WTC11 (cell line): ENCODE measurements at regions not wholly inside any gene's neighbourhood (a gene's known extent, or its start where the extent isn't known, plus 50 kb on each side); places are given as distances from the start of the nearest gene placed in this dataset.
"Not testable (repeated sequence)": the region's sequence is repeated elsewhere in the genome, so short reads cannot be mapped to it uniquely, and the experiment has no call there.

Experiments
- ATAC-seq: fragments of 200-7000 bp; cut with Tn5 transposase; 2 replicates; pipeline ENCODE4 v1.10.0; 2021; ENCODE audit warnings: mild to moderate bottlenecking, moderate library complexity
- CTCF ChIA-PET: fragments of 300-600 bp; sonication (Branson Sonifier 250); formaldehyde crosslinking; loops from one replicate; lab custom pipeline; 2021; ENCODE audit warnings: antibody characterized with exemption; lab: Charles Lee
- POLR2A ChIA-PET: fragments of 350-600 bp; sonication (Branson Sonifier 250); formaldehyde crosslinking; loops from one replicate; lab custom pipeline; 2021; ENCODE audit warnings: antibody characterized with exemption; lab: Charles Lee
- DNase-seq: peaks from one replicate; pipeline ENCODE4 v3.0.0; 2021; ENCODE audit warnings: low spot score
- H3K27ac Mint-ChIP-seq: 2 replicates; pipeline ENCODE4 v1.8.0; 2021; ENCODE audit warnings: mixed read lengths
- H3K27me3 Mint-ChIP-seq: 2 replicates; pipeline ENCODE4 v1.8.0; 2021; ENCODE audit warnings: low read depth, mild to moderate bottlenecking, moderate library complexity, mixed read lengths
- H3K36me3 Mint-ChIP-seq: 2 replicates; pipeline ENCODE4 v1.8.0; 2021; ENCODE audit warnings: mixed read lengths
- H3K4me1 Mint-ChIP-seq: 2 replicates; pipeline ENCODE4 v1.8.0; 2022; ENCODE audit warnings: mixed read lengths
- H3K4me3 Mint-ChIP-seq: 2 replicates; pipeline ENCODE4 v1.8.0; 2021; ENCODE audit warnings: mild to moderate bottlenecking, moderate library complexity, mixed read lengths
- H3K9me3 Mint-ChIP-seq: 2 replicates; pipeline ENCODE4 v1.8.0; 2021; ENCODE audit warnings: mixed read lengths
- AR ChIP-seq: fragments of 250-450 bp; sonication (Bioruptor Pico); IDR thresholded peaks from 2 replicates; pipeline ENCODE4 v1.9.0; 2021; ENCODE audit warnings: mild to moderate bottlenecking
- ATF1 ChIP-seq: sonication (generic); formaldehyde crosslinking; IDR thresholded peaks from 2 replicates; pipeline ENCODE4 v1.8.1; 2023; ENCODE audit warnings: mild to moderate bottlenecking, moderate library complexity, missing genetic modification reagents
- ATF6 ChIP-seq: sonication (generic); formaldehyde crosslinking; IDR thresholded peaks from 2 replicates; pipeline ENCODE4 v1.8.1; 2023; ENCODE audit warnings: mild to moderate bottlenecking, missing genetic modification reagents
- CBFB ChIP-seq: sonication (generic); formaldehyde crosslinking; IDR thresholded peaks from 2 replicates; pipeline ENCODE4 v1.8.1; 2022; ENCODE audit warnings: mild to moderate bottlenecking, low read depth, missing genetic modification reagents
- EMX1 ChIP-seq: fragments of 250-450 bp; sonication (Bioruptor Pico); IDR thresholded peaks from 2 replicates; pipeline ENCODE4 v1.8.0; 2021; ENCODE audit warnings: mild to moderate bottlenecking
- ETV6 ChIP-seq: sonication (generic); formaldehyde crosslinking; IDR thresholded peaks from 2 replicates; pipeline ENCODE4 v1.8.1; 2022; ENCODE audit warnings: mild to moderate bottlenecking, missing genetic modification reagents
- FOXJ3 ChIP-seq: sonication (generic); formaldehyde crosslinking; IDR thresholded peaks from 2 replicates; pipeline ENCODE4 v1.9.0; 2021; ENCODE audit warnings: missing genetic modification reagents, mild to moderate bottlenecking, borderline replicate concordance
- GTF2I ChIP-seq: fragments of 250-450 bp; sonication (Bioruptor Pico); conservative IDR thresholded peaks from 2 replicates; pipeline ENCODE4 v1.4.0; 2021; ENCODE audit warnings: mild to moderate bottlenecking
- HMGXB4 ChIP-seq: sonication (generic); formaldehyde crosslinking; IDR thresholded peaks from 2 replicates; pipeline ENCODE4 v1.8.1; 2023; ENCODE audit warnings: mild to moderate bottlenecking, moderate library complexity, missing genetic modification reagents
- IRF2 ChIP-seq: sonication (generic); formaldehyde crosslinking; IDR thresholded peaks from 2 replicates; pipeline ENCODE4 v1.8.0; 2022; ENCODE audit warnings: low read depth, missing genetic modification reagents, borderline replicate concordance
- MLX ChIP-seq: sonication (generic); formaldehyde crosslinking; IDR thresholded peaks from 2 replicates; pipeline ENCODE4 v1.8.1; 2023; ENCODE audit warnings: mild to moderate bottlenecking, missing genetic modification reagents, moderate library complexity
- MXD4 ChIP-seq: fragments of 250-450 bp; sonication (Bioruptor Pico); IDR thresholded peaks from 2 replicates; pipeline ENCODE4 v1.8.0; 2021; ENCODE audit warnings: mild to moderate bottlenecking, moderate library complexity, borderline replicate concordance
- PREB ChIP-seq: sonication (generic); formaldehyde crosslinking; IDR thresholded peaks from 2 replicates; pipeline ENCODE4 v1.8.1; 2022; ENCODE audit warnings: mild to moderate bottlenecking, missing genetic modification reagents, moderate library complexity, borderline replicate concordance
- PRRX2 ChIP-seq: fragments of 250-450 bp; sonication (Bioruptor Pico); IDR thresholded peaks from 2 replicates; pipeline ENCODE4 v1.8.0; 2021; ENCODE audit warnings: mild to moderate bottlenecking
- USF1 ChIP-seq: sonication (generic); formaldehyde crosslinking; IDR thresholded peaks from 2 replicates; pipeline ENCODE4 v1.8.0; 2022; ENCODE audit warnings: mild to moderate bottlenecking, missing genetic modification reagents
- ZBTB21 ChIP-seq: sonication (generic); formaldehyde crosslinking; IDR thresholded peaks from 2 replicates; pipeline ENCODE4 v1.8.1; 2023; ENCODE audit warnings: mild to moderate bottlenecking, missing genetic modification reagents, borderline replicate concordance
- ZMAT4 ChIP-seq: fragments of 250-450 bp; sonication (Bioruptor Pico); IDR thresholded peaks from 2 replicates; pipeline ENCODE4 v1.9.0; 2021; ENCODE audit warnings: mild to moderate bottlenecking
- ZNF138 ChIP-seq: sonication (generic); formaldehyde crosslinking; conservative IDR thresholded peaks from 2 replicates; pipeline ENCODE4 v1.8.1; 2022; ENCODE audit warnings: mild to moderate bottlenecking, moderate library complexity, missing genetic modification reagents
- ZNF317 ChIP-seq: sonication (generic); formaldehyde crosslinking; IDR thresholded peaks from 2 replicates; pipeline ENCODE4 v1.8.1; 2023; ENCODE audit warnings: low read depth, mild to moderate bottlenecking, moderate library complexity, missing genetic modification reagents, borderline replicate concordance
- ZNF425 ChIP-seq: fragments of 250-450 bp; sonication (Bioruptor Pico); conservative IDR thresholded peaks from 2 replicates; pipeline ENCODE4 v1.9.0; 2021; ENCODE audit warnings: mild to moderate bottlenecking
- ZNF671 ChIP-seq: fragments of 250-450 bp; sonication (Bioruptor Pico); IDR thresholded peaks from 2 replicates; pipeline ENCODE4 v1.8.0; 2021; ENCODE audit warnings: mild to moderate bottlenecking

- H3K4me3 Mint-ChIP-seq = no peak overlapping the region
- H3K36me3 Mint-ChIP-seq = no peaks in the 10 kb centered on the region
- H3K27ac Mint-ChIP-seq = no peak overlapping the region
- DNase-seq (no peak), ATAC-seq (no peak)
- TF ChIP-seq GTF2I = no peak
- TF ChIP-seq USF1 = no peak
- no peak for TF ChIP-seq ZNF671 (CRISPR knock-in tag)
- TF ChIP-seq AR (CRISPR knock-in tag) = no peak
- no peak for TF ChIP-seq ATF6 (CRISPR knock-in tag)
- TF ChIP-seq ZNF425 (CRISPR knock-in tag) = no peak
- no peak for TF ChIP-seq ZNF317 (CRISPR knock-in tag)
- ChIA-PET POLR2A (no interaction called here), CTCF (interaction anchor here (0.8 kb wide), 1 partner anchor 42 kb away, joined by 3 read pairs; no protein-coding TSS in a partner anchor)
- H3K27me3 Mint-ChIP-seq = peaks cover 47% of the 10 kb centered on the region
- H3K4me1 Mint-ChIP-seq = peaks cover 37% of the 10 kb centered on the region
- no peaks in the 10 kb centered on the region for H3K9me3 Mint-ChIP-seq
These were observed 51.2 kb upstream of the LBX1 start for GRCh38 chr10:101280511-101280910.

- DNase-seq, H3K27ac Mint-ChIP-seq, POLR2A ChIA-PET, H3K36me3 Mint-ChIP-seq, ATAC-seq, H3K4me3 Mint-ChIP-seq, H3K9me3 Mint-ChIP-seq: not testable (repeated sequence)
- Mint-ChIP-seq H3K4me1 (peaks cover 39% of the 10 kb centered on the region), H3K27me3 (peaks cover 48% of the 10 kb centered on the region)
- CTCF ChIA-PET = interaction anchor here (0.8 to 1.7 kb wide), 2 partner anchors 11 to 42 kb away, joined by 3 to 4 read pairs; no protein-coding TSS in a partner anchor
These were observed 51.7 kb upstream of the LBX1 start for GRCh38 chr10:101280921-101281320.

GRCh38 chr10:101282947-101283346 lies 53.7 kb upstream of the LBX1 start:
- no peak for DNase-seq
- TF ChIP-seq EMX1 (CRISPR knock-in tag) (no peak), MLX (CRISPR knock-in tag) (no peak), PRRX2 (CRISPR knock-in tag) (no peak), ZMAT4 (CRISPR knock-in tag) (no peak), HMGXB4 (CRISPR knock-in tag) (no peak), ATF1 (CRISPR knock-in tag) (no peak), IRF2 (no peak), ZNF138 (no peak), ZBTB21 (CRISPR knock-in tag) (no peak), FOXJ3 (CRISPR knock-in tag) (no peak), ETV6 (CRISPR knock-in tag) (no peak), CBFB (CRISPR knock-in tag) (no peak), MXD4 (CRISPR knock-in tag) (no peak), PREB (CRISPR knock-in tag) (no peak)
- TF ChIP-seq, all 79 proteins: peak for 0
- H3K9me3 Mint-ChIP-seq = no peaks in the 10 kb centered on the region
- peaks cover 58% of the 10 kb centered on the region for H3K4me1 Mint-ChIP-seq
- CTCF ChIA-PET = interaction anchor here (0.6 to 1.9 kb wide), 8 partner anchors 9 to 288 kb away, joined by 3 to 11 read pairs (median 6); no protein-coding TSS in a partner anchor
- POLR2A ChIA-PET = no interaction called here
- H3K27me3 Mint-ChIP-seq = peaks cover 62% of the 10 kb centered on the region
- H3K27ac Mint-ChIP-seq = no peak overlapping the region
- H3K4me3 Mint-ChIP-seq = peak overlapping the region; percentile 36
- H3K36me3 Mint-ChIP-seq = no peaks in the 10 kb centered on the region
- no peak for ATAC-seq
